COLO829 (cell line): ENCODE measurements at regions not wholly inside any gene's neighbourhood (a gene's known extent, or its start where the extent isn't known, plus 50 kb on each side); places are given as distances from the start of the nearest gene placed in this dataset.
"Not testable (repeated sequence)": the region's sequence is repeated elsewhere in the genome, so short reads cannot be mapped to it uniquely, and the experiment has no call there.

Experiments used
- DNase-seq: peaks from one replicate; pipeline ENCODE4 v3.0.0; 2012; ENCODE audit warnings: low spot score

GRCh38 chr17:47066841-47067682 is 88.0 kb upstream of the RPRML start:
- peak; percentile 93 for DNase-seq

- no peak for DNase-seq
Measured at GRCh38 chr17:47066095-47066494, 87.0 kb upstream of the RPRML start.

DNA sequence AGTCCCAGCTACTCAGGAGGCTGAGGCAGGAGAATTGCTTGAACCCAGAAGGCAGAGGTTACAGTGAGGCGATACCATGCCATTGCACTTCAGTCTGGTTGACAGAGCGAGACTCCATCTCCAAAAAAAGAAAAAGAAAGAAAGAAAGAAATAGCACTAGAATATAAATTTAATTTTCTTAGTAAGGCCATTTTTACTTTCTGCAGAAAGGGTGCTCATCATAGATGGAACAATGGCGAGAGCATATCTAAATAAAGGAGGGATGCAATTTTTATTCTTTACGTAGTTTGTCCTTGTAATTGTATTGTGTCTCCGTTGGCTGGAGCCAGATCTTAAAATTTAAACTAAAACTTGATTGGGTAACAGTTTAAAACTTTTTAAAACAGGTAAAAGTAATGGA is 85.6 kb upstream of the RPRML start:
- no peak for DNase-seq

DNA sequence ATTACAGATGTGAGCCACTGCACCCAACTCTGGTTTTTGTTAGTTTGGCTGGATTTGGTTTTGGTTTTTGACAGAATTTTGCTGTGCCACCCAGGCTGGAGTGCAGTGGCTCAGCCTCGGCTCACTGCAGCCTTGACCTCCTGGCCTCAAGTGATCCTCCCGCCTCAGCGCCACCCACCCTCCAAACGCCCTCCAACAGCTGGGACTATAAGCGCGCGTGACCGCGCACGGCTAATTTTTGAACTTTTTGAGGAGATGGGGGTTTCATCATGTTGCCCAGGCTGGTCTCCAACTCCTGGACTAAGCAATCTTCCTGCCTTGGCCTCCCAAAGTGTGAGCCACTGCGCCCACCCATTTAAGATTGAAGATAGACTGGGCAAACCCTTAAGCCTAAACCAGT is 84.4 kb upstream of the RPRML start:
- no peak for DNase-seq

GRCh38 chr17:47062851-47063250 is 83.8 kb upstream of the RPRML start:
- DNase-seq, result not testable (repeated sequence)

GRCh38 chr17:47060005-47060404 is 81.0 kb upstream of the RPRML start:
- not testable (repeated sequence) for DNase-seq

GRCh38 chr17:47057830-47058229 is 78.8 kb upstream of the RPRML start:
- no peak for DNase-seq

- DNase-seq, result not testable (repeated sequence)
Measured at GRCh38 chr17:47057279-47057678, 78.2 kb upstream of the RPRML start.

DNA sequence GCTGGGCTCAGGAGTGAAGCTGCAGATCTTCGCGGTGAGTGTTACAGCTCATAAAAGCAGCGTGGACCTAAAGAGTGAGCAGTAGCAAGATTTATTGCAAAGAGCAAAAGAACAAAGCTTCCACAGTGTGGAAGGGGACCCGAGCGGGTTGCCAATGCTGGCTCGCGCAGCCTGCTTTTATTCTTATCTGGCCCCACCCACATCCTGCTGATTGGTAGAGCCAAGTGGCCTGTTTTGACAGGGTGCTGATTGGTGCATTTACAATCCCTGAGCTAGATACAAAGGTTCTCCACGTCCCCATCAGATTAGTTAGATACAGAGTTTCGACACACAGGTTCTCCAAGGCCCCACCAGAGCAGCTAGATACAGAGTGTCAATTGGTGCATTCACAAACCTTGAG is 77.6 kb upstream of the RPRML start:
- DNase-seq, result not testable (repeated sequence)
